Right lobe of liver (tissue), 4 donors: ENCODE measurements at regions not wholly inside any gene's neighbourhood (a gene's known extent, or its start where the extent isn't known, plus 50 kb on each side); places are given as distances from the start of the nearest gene placed in this dataset.

ENCODE experiments used
- CTCF ChIP-seq, 4 donors: fragments of 200-600 bp in 3 of 4; fragments of 450-650 bp in 1 of 4; IDR thresholded peaks; one replicate each; pipeline versions ENCODE4 v1.5.1 to v1.8.0; 2016 to 2022; ENCODE audit warnings: antibody characterized with exemption in 4 of 4, mild to moderate bottlenecking in 2 of 4
- POLR2A ChIP-seq: fragments of 450-650 bp; IDR thresholded peaks from one replicate; pipeline ENCODE4 v1.6.1; 2017; ENCODE audit warnings: antibody characterized with exemption, mild to moderate bottlenecking
- donor health status: DM: no; HTN: no; CAD: no.
- donor health status: DM: no; HTN: no; CAD: no.
- donor health status: DM: no; HTN: yes; CAD: no.

- TF ChIP-seq CTCF (IDR thresholded peaks at IDR 0.05) (no peak), POLR2A (no peak)
Observed at GRCh38 chr11:42301777-42302176, 842.3 kb upstream of the LRRC4C start.
